HG03095 (cell line): ENCODE measurements at regions not wholly inside any gene's neighbourhood (a gene's known extent, or its start where the extent isn't known, plus 50 kb on each side); places are given as distances from the start of the nearest gene placed in this dataset.

ENCODE experiments used
- ATAC-seq: cut with Tn5 transposase; IDR thresholded peaks from one replicate; pipeline ENCODE4 v1.9.1; 2021; ENCODE audit warnings: moderate library complexity; ENCODE audit not compliant: unreplicated experiment

DNA sequence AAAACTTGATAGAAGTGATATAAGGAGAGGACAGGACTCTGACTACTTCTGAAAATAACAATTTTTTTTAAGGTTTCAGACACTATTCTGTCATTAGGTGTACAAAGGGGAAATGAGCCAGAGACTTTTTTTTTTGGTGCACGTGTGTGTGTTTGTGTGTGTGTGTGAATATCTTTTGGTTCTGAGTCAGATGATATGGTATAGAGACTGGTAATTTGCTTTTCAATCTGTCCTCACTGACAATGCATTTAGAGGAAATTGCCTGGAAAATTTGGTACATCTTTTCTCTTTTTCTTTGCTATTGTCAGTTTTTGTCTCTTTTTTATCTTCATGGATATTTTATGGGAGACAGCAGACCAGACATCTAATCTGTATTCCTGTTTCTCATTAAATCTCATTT, 59.3 kb downstream of the DDIT4L start:
- no peak for ATAC-seq

GRCh38 chr4:100130491-100130890, 59.8 kb downstream of the DDIT4L start:
- no peak for ATAC-seq

- ATAC-seq: no peak
Observed at GRCh38 chr4:100129774-100130173, 60.5 kb downstream of the DDIT4L start.

DNA sequence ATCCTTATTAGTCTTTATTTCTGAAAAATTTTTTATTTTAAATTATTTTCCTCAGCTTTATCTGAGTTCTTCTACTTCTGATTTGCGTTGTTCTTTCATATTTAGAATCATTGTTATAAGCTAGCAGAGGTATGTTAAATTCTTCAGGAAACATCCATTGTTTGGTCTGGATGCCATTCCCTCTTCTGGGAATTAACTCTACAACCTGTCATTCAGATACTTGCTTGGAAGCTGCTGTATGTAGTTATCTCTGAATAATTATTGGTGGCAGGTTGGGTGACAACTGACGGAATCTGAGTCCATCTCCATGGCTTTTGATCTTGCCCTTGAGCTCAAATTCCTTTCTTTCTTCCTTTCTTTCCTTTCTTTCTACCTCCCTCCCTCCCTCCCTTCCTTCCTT, 61.9 kb downstream of the DDIT4L start:
- ATAC-seq: no peak

- ATAC-seq: no peak
Observed at GRCh38 chr4:100124715-100125114, 65.6 kb downstream of the DDIT4L start.

- ATAC-seq: no peak
Observed at GRCh38 chr4:100118181-100118580, 72.1 kb downstream of the DDIT4L start.

DNA sequence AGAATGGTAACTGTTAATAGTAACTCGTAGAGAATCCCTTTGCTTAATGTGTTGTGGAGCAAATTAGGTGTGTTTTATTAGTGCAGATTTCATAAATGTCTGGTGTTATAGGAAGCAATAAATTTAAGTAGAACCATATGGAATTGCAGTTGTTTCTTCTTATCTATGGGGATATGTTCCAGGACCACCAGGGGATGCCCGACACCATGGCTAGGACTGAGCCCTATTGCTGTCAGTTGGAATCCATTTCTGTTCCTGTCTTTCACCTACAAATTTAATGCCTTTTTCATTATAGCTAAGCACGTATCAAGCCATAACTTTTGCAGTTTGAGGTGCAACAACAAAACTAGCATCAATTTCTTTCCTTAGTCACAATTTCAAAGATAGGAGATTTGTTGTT, 72.5 kb downstream of the DDIT4L start:
- ATAC-seq: no peak

DNA sequence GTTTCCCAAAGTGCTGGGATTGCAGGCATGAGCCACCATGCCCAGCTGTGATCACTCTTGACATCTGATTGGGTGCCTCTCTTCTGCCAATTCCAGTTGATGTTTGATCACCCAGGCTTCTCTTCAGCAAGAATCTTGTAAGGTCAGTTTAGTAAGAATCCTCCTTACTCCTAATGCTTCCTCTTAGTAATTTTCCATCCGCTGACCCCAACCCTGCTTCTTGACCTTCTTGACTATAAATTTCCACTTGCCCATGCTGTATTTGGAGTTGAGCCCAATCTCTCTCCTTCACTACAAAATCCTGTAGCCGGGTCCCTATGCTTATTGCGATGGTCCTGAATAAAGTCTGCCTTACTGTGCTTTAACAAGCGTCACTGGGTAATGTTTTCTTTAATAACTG, 75.4 kb downstream of the DDIT4L start:
- no peak for ATAC-seq

GRCh38 chr4:100113732-100114131, 76.5 kb downstream of the DDIT4L start:
- no peak for ATAC-seq

DNA sequence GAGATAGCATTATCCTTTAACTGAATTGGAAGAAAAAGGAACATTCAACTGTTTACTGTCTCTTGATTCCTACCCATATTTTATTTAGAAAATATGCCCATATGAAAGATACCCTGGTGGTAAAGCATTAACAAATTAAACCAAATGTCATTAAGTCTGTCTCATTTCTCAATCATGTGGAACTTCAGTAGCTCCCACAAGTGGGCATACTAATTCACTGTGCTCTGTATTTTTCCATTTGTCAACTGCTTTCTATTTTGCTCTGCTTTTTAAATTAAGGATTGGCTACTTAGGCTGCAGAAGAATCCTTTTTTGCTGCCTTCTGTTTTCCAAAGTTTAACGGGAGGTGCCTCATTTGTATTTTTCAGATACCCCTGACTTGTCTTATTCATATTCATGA, 77.2 kb downstream of the DDIT4L start:
- ATAC-seq: no peak

DNA sequence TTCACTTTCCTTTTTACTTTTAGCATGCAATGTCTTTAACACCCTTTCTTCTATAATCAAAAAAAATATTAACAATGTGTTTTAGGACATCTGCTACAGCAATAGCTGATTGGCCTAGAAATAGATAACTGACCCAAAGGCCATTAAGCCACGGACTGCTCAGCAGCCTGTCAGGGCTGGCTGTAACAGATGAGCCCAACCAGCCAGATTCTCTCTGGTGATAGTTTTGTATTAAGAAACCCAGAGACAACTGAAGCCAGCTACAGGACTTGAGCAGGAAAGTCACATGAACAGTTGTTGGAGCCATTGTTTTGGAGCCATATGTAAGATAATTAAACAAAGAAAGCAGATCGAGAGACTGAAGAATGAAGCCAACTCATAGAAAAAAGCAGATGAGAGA, 80.3 kb downstream of the DDIT4L start:
- ATAC-seq: no peak

- ATAC-seq: no peak
Observed at GRCh38 chr4:100108869-100109268, 81.4 kb downstream of the DDIT4L start.

GRCh38 chr4:100106982-100107381, 83.3 kb downstream of the DDIT4L start:
- peak; percentile 94 for ATAC-seq

- no peak for ATAC-seq
Observed at GRCh38 chr4:100103671-100104070, 86.6 kb downstream of the DDIT4L start.

DNA sequence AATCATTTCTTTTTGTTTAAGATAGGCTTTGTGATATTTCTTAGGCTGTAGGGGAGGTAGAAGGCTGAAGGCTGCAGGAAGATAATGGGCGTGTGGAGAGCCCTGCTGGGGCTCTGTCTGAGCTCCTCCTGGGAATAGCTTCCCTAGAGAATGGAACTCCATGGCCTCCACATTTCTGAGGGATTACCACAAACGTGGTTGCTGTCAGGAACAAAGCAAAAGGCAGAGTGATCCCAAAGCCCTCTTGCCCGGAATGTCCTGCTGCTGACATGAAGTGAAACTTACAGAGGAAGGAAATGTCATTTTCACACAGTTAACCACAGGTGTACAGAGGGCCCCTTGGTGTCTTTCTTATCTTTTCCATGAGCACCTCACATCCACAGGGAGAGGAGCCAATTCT, 89.3 kb downstream of the DDIT4L start:
- ATAC-seq: peak; percentile 58

GRCh38 chr4:100099746-100100145, 90.5 kb downstream of the DDIT4L start:
- no peak for ATAC-seq

DNA sequence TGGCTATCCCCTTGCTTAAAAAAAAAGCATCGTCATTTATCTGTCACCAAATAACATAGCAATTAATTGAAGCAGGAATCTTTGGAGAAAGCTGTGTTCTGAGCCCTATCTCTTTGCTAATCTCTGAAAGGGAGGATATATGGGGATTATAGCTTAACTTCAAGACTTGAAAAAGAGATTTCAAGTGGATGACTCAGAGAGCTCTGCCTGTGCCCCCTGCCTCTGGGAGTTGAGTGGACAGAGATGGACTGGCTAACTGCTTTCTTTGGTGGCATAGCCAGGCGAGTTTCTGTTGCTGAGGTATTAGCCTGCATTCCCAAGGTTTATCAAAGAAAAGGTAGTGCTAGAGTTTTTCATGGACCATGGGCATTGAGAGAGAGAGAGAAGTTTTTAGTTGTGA, 91.6 kb downstream of the DDIT4L start:
- no peak for ATAC-seq

DNA sequence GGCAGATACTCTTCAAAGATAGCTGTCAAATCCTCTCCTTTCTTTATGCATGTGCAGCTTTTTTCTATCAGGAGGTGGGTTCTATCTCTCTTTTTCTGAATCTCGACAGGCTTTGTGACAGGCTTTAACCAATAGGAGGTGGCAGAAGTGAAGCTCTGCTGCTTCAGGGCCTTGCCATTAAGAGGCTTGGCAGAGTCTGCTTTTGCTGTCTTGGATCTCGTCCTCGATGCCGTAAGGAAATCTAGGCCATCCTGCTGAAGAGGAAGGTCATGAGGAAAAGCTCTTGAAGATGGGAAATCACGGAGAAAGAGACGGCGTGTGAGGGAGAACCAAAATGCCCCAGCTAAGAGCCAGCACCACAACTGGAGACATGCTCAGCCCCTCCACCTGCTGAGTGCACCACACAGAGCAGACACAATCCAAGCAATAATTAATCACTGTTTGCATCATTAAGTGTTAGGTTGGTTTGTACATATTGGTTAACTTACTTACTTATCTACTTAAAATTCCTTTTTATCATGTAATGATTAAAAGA, 92.2 kb downstream of the DDIT4L start:
- ATAC-seq: no peak

- peak; percentile 96 for ATAC-seq
Observed at GRCh38 chr4:100095729-100096595, 94.3 kb downstream of the DDIT4L start.

DNA sequence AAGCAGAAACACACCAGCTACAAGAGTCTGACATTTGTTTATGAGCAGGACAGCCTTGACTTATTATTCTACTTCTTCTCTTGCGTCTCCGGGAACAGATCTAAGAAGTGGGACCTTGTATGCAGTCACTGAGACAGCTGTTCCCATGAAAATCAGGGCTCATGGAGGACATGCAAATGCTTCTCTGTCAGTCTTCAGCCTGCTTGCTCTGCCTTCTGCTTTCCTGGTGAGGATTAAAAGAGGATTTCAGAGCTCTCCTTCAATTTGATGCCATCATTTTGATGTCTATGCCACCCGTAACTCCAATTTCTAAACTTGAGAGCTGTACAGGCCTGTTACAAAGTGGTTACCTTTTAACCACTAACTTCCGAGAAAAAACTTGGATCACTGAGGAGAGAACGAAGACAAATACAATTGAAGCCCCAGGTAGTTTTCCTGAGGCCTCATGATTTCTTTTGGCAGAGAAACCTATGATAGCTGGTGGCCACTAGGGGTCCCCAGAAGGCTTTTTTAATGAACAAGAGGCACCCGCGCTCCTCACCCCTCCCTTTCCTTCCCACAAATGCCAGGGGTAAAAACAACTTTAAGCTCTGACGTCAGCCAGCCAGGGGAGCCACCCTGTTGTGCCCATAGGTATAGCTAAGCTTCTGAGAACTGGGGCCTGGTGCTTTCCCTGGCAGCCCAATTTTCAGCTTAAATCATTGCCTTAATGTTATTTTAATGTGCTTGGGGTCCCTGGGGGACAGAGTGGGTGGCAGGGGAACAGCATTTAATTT, 97.0 kb downstream of the DDIT4L start:
- peak; percentile 67 for ATAC-seq

- no peak for ATAC-seq
Observed at GRCh38 chr4:100087743-100088142, 102.5 kb downstream of the DDIT4L start.
